ENCODE measurements at regions not wholly inside any gene's neighbourhood (a gene's known extent, or its start where the extent isn't known, plus 50 kb on each side); places are given as distances from the start of the nearest gene placed in this dataset.

- no peak for TF ChIP-seq CTCF (IDR thresholded peaks at IDR 0.05)
These were observed 325.0 kb downstream of the ZNF326 start for GRCh38 chr1:90319918-90320317.

- TF ChIP-seq CTCF (IDR thresholded peaks at IDR 0.05): no peak
These were observed 323.5 kb downstream of the ZNF326 start for GRCh38 chr1:90318431-90318830.

- TF ChIP-seq CTCF (IDR thresholded peaks at IDR 0.05): no peak
These were observed 322.7 kb downstream of the ZNF326 start for GRCh38 chr1:90317628-90318027.

- TF ChIP-seq CTCF (IDR thresholded peaks at IDR 0.05): no peak
These were observed 319.6 kb downstream of the ZNF326 start for GRCh38 chr1:90314533-90314932.

GRCh38 chr1:90313778-90314177 lies 318.9 kb downstream of the ZNF326 start:
- no peak for TF ChIP-seq CTCF (IDR thresholded peaks at IDR 0.05)

GRCh38 chr1:90309806-90310205 lies 314.9 kb downstream of the ZNF326 start:
- no peak for TF ChIP-seq CTCF (IDR thresholded peaks at IDR 0.05)

GRCh38 chr1:90308421-90308820 lies 313.5 kb downstream of the ZNF326 start:
- no peak for TF ChIP-seq CTCF (IDR thresholded peaks at IDR 0.05)

- no peak for TF ChIP-seq CTCF (IDR thresholded peaks at IDR 0.05)
These were observed 310.7 kb downstream of the ZNF326 start for GRCh38 chr1:90305577-90305976.
